H9 (cell line): ENCODE measurements at regions not wholly inside any gene's neighbourhood (a gene's known extent, or its start where the extent isn't known, plus 50 kb on each side); places are given as distances from the start of the nearest gene placed in this dataset.

Experiments
- DNase-seq: peaks from one replicate; pipeline ENCODE4 v3.0.0-alpha.2; 2017
- H2AFZ ChIP-seq: one replicate; pipeline ENCODE4 v1.6.1; 2013; ENCODE audit warnings: mild to moderate bottlenecking, low read length, control low read depth, moderate library complexity
- H2AK5ac ChIP-seq: 2 replicates; pipeline ENCODE4 v1.6.1; 2013; ENCODE audit warnings: low read length, control low read depth, mixed read lengths; ENCODE audit not compliant: insufficient read length
- H2BK120ac ChIP-seq: one replicate; pipeline ENCODE4 v1.6.1; 2013; ENCODE audit warnings: low read depth, mild to moderate bottlenecking, low read length, control low read depth, inconsistent platforms; ENCODE audit not compliant: poor library complexity, severe bottlenecking
- H2BK12ac ChIP-seq: 2 replicates; pipeline ENCODE4 v1.6.1; 2013; ENCODE audit warnings: low read length, control low read depth, mixed read lengths, low read depth; ENCODE audit not compliant: insufficient read length
- H2BK15ac ChIP-seq: 2 replicates; pipeline ENCODE4 v1.6.1; 2013; ENCODE audit warnings: low read depth, low read length, control low read depth
- H2BK20ac ChIP-seq: one replicate; pipeline ENCODE4 v1.6.1; 2013; ENCODE audit warnings: low read depth, mild to moderate bottlenecking, low read length, control low read depth, inconsistent platforms; ENCODE audit not compliant: poor library complexity, severe bottlenecking
- H2BK5ac ChIP-seq: 2 replicates; pipeline ENCODE4 v1.6.1; 2013; ENCODE audit warnings: low read length, control low read depth, mixed read lengths; ENCODE audit not compliant: insufficient read length
- H3K14ac ChIP-seq: 2 replicates; pipeline ENCODE4 v1.6.1; 2013; ENCODE audit warnings: low read length, control low read depth; ENCODE audit not compliant: insufficient read depth
- H3K18ac ChIP-seq: 2 replicates; pipeline ENCODE4 v1.6.1; 2013; ENCODE audit warnings: low read depth, mild to moderate bottlenecking, mixed read lengths, low read length, control low read depth; ENCODE audit not compliant: insufficient read length
- H3K23ac ChIP-seq: 2 replicates; pipeline ENCODE4 v1.6.1; 2013; ENCODE audit warnings: low read length, control low read depth, mixed read lengths, low read depth; ENCODE audit not compliant: insufficient read length
- H3K23me2 ChIP-seq: 2 replicates; pipeline ENCODE4 v1.6.1; 2013; ENCODE audit warnings: low read depth, mild to moderate bottlenecking, mixed read lengths, low read length, control low read depth; ENCODE audit not compliant: insufficient read length, poor library complexity, severe bottlenecking
- H3K27ac ChIP-seq: 2 replicates; pipeline ENCODE4 v1.5.1; 2013; ENCODE audit warnings: low read length, control low read depth, mixed read lengths, low read depth; ENCODE audit not compliant: insufficient read length
- H3K27me3 ChIP-seq: 2 replicates; pipeline ENCODE4 v1.6.1; 2013; ENCODE audit warnings: low read length, control low read depth, inconsistent platforms; ENCODE audit not compliant: insufficient read depth
- H3K4ac ChIP-seq: 2 replicates; pipeline ENCODE4 v1.6.1; 2013; ENCODE audit warnings: low read depth, mild to moderate bottlenecking, control low read depth, inconsistent platforms, low read length, moderate library complexity
- H3K4me1 ChIP-seq: 2 replicates; pipeline ENCODE4 v1.6.1; 2013; ENCODE audit warnings: low read length, control low read depth, inconsistent platforms; ENCODE audit not compliant: insufficient read depth
- H3K4me2 ChIP-seq: 2 replicates; pipeline ENCODE4 v1.6.1; 2013; ENCODE audit warnings: low read length, control low read depth, mixed read lengths; ENCODE audit not compliant: insufficient read length, insufficient read depth
- H3K56ac ChIP-seq: 2 replicates; pipeline ENCODE4 v1.6.1; 2013; ENCODE audit warnings: low read depth, mild to moderate bottlenecking, mixed read lengths, low read length, control low read depth; ENCODE audit not compliant: insufficient read length
- H3K79me1 ChIP-seq: 2 replicates; pipeline ENCODE4 v1.6.1; 2013; ENCODE audit warnings: low read depth, mild to moderate bottlenecking, moderate library complexity, low read length, control low read depth, inconsistent platforms; ENCODE audit not compliant: insufficient read depth, poor library complexity, severe bottlenecking
- H3K79me2 ChIP-seq: 2 replicates; pipeline ENCODE4 v1.6.1; 2013; ENCODE audit warnings: low read length, control low read depth, inconsistent platforms; ENCODE audit not compliant: insufficient read depth
- H3K9ac ChIP-seq: 2 replicates; pipeline ENCODE4 v1.6.1; 2013; ENCODE audit warnings: low read length, control low read depth, mixed read lengths; ENCODE audit not compliant: insufficient read length; ENCODE audit errors: extremely low read depth
- H3K9me3 ChIP-seq: one replicate; pipeline ENCODE4 v1.6.1; 2013; ENCODE audit warnings: low read depth, low read length, inconsistent platforms; ENCODE audit not compliant: control insufficient read depth
- H3T11ph ChIP-seq: one replicate; pipeline ENCODE4 v1.6.1; 2013; ENCODE audit warnings: mild to moderate bottlenecking, low read length, control low read depth, inconsistent platforms
- H4K20me1 ChIP-seq: one replicate; pipeline ENCODE4 v1.6.1; 2013; ENCODE audit not compliant: control insufficient read depth, insufficient read length, insufficient read depth
- H4K5ac ChIP-seq: 2 replicates; pipeline ENCODE4 v1.6.1; 2013; ENCODE audit warnings: low read depth, mild to moderate bottlenecking, mixed read lengths, low read length, control low read depth; ENCODE audit not compliant: insufficient read length
- H4K8ac ChIP-seq: replicated peaks from 2 replicates; pipeline ENCODE4 v1.6.1; 2013; ENCODE audit warnings: low read length, control low read depth, mixed read lengths, low read depth; ENCODE audit not compliant: insufficient read length
- H4K91ac ChIP-seq: 2 replicates; pipeline ENCODE4 v1.6.1; 2013; ENCODE audit warnings: low read depth, mild to moderate bottlenecking, moderate library complexity, mixed read lengths, low read length, control low read depth; ENCODE audit not compliant: insufficient read length
- H3K27ac Mint-ChIP-seq, 3 experiments: 2 replicates in 2 of 3; 3 replicates in 1 of 3; pipeline ENCODE4 v1.8.0; 2020 to 2021; ENCODE audit warnings: mixed read lengths in 3 of 3, mild to moderate bottlenecking in 1 of 3, moderate library complexity in 1 of 3
- H3K27me3 Mint-ChIP-seq: 2 replicates; pipeline ENCODE4 v1.8.0; 2021; ENCODE audit warnings: low read depth, mild to moderate bottlenecking, moderate library complexity, mixed read lengths
- H3K36me3 Mint-ChIP-seq, 3 experiments: 2 replicates in 2 of 3; 3 replicates in 1 of 3; pipeline ENCODE4 v1.8.0; 2020 to 2021; ENCODE audit warnings: low read depth in 3 of 3, mixed read lengths in 3 of 3; ENCODE audit not compliant: insufficient read depth in 1 of 3
- H3K4me1 Mint-ChIP-seq, 2 experiments: 2 replicates each; pipeline ENCODE4 v1.8.0; 2020; ENCODE audit warnings: mixed read lengths in 2 of 2
- H3K4me3 Mint-ChIP-seq, 2 experiments: 2 replicates in 1 of 2; 3 replicates in 1 of 2; pipeline ENCODE4 v1.8.0; 2020 to 2021; ENCODE audit warnings: mild to moderate bottlenecking in 2 of 2, mixed read lengths in 2 of 2, moderate library complexity in 1 of 2
- H3K9me3 Mint-ChIP-seq, 2 experiments: 2 replicates in 1 of 2; 3 replicates in 1 of 2; pipeline ENCODE4 v1.8.0; 2020; ENCODE audit warnings: mild to moderate bottlenecking in 2 of 2, mixed read lengths in 2 of 2, moderate library complexity in 1 of 2
- WGBS: extraction: QIAGEN DNeasy Blood & Tissue Kit; methylation state at CpG from one replicate; pipeline ENCODE4 v1.1.7; 2013; ENCODE audit warnings: missing lambda C conversion rate, low lambda C conversion rate, mixed read lengths; ENCODE audit not compliant: insufficient read length; ENCODE audit errors: extremely low coverage; 5-methylcytosine and 5-hydroxymethylcytosine counted together
- TF ChIP-seq, protein P1 (sequence below): fragments of 200-600 bp; sonication (generic); conservative IDR thresholded peaks from 3 replicates; pipeline ENCODE4 v1.8.0; 2021; ENCODE audit warnings: antibody characterized with exemption, mild to moderate bottlenecking

GRCh38 chr5:3333105-3333504 is 262.5 kb upstream of the IRX1 start:
- Histone ChIP-seq H2BK120ac (no peak overlapping the region), H2BK20ac (no peak overlapping the region), H2AFZ (no peak overlapping the region), H2BK12ac (no peak overlapping the region), H4K91ac (no peak overlapping the region), H3K56ac (no peak overlapping the region), H3K14ac (no peak overlapping the region; the same call in 1 of the 2 replicates), H3K4me1 (no peaks in the 10 kb centered on the region), H3T11ph (no peak overlapping the region), H3K18ac (no peak overlapping the region), H4K8ac (no peak overlapping the region), H3K23ac (no peak overlapping the region), H3K79me2 (no peaks in the 10 kb centered on the region), H3K4ac (no peak overlapping the region), H3K27ac (no peak overlapping the region), H3K9me3 (no peaks in the 10 kb centered on the region), H3K27me3 (no peaks in the 10 kb centered on the region), H2AK5ac (no peak overlapping the region), H3K9ac (no peak overlapping the region), H4K5ac (no peak overlapping the region), H3K4me2 (no peak overlapping the region), H4K20me1 (no peaks in the 10 kb centered on the region), H2BK15ac (no peak overlapping the region), H3K23me2 (no peaks in the 10 kb centered on the region), H2BK5ac (no peak overlapping the region), H3K79me1 (no peaks in the 10 kb centered on the region)
- Mint-ChIP-seq H3K4me1 (no peaks in the 10 kb centered on the region), H3K27me3 (peaks cover 5% of the 10 kb centered on the region), H3K36me3 (no peaks in the 10 kb centered on the region; a peak in 2 of 7 replicates), H3K4me3 (no peak overlapping the region), H3K27ac (no peak overlapping the region), H3K9me3 (no peaks in the 10 kb centered on the region; a peak in 1 of 5 replicates)
- no peak for DNase-seq
- WGBS, result no CpG with 5 or more reads among the region's 9 CpGs
- TF ChIP-seq, protein P1, sequence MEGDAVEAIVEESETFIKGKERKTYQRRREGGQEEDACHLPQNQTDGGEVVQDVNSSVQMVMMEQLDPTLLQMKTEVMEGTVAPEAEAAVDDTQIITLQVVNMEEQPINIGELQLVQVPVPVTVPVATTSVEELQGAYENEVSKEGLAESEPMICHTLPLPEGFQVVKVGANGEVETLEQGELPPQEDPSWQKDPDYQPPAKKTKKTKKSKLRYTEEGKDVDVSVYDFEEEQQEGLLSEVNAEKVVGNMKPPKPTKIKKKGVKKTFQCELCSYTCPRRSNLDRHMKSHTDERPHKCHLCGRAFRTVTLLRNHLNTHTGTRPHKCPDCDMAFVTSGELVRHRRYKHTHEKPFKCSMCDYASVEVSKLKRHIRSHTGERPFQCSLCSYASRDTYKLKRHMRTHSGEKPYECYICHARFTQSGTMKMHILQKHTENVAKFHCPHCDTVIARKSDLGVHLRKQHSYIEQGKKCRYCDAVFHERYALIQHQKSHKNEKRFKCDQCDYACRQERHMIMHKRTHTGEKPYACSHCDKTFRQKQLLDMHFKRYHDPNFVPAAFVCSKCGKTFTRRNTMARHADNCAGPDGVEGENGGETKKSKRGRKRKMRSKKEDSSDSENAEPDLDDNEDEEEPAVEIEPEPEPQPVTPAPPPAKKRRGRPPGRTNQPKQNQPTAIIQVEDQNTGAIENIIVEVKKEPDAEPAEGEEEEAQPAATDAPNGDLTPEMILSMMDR, result no peak
